Nephron (organoid): ENCODE measurements at regions not wholly inside any gene's neighbourhood (a gene's known extent, or its start where the extent isn't known, plus 50 kb on each side); places are given as distances from the start of the nearest gene placed in this dataset.

Source experiments
- H3K27ac Mint-ChIP-seq, 3 experiments: 2 replicates each; pipeline ENCODE4 v1.8.0; 2020; ENCODE audit warnings: mixed read lengths in 3 of 3, mild to moderate bottlenecking in 2 of 3, moderate library complexity in 1 of 3
- H3K27me3 Mint-ChIP-seq: 2 replicates; pipeline ENCODE4 v1.8.0; 2021; ENCODE audit warnings: low read depth, mild to moderate bottlenecking, moderate library complexity, mixed read lengths
- H3K36me3 Mint-ChIP-seq: 2 replicates; pipeline ENCODE4 v1.8.0; 2020; ENCODE audit warnings: low read depth, mixed read lengths
- H3K4me1 Mint-ChIP-seq: 2 replicates; pipeline ENCODE4 v1.8.0; 2020; ENCODE audit warnings: mixed read lengths
- H3K4me3 Mint-ChIP-seq, 3 experiments: 2 replicates each; pipeline ENCODE4 v1.8.0; 2020; ENCODE audit warnings: mild to moderate bottlenecking in 3 of 3, mixed read lengths in 3 of 3, moderate library complexity in 2 of 3
- H3K9me3 Mint-ChIP-seq: 2 replicates; pipeline ENCODE4 v1.8.0; 2020; ENCODE audit warnings: mixed read lengths
- CTCF ChIP-seq, 3 experiments: fragments of 200-600 bp; sonication (generic); IDR thresholded peaks; one replicate each; pipeline ENCODE4 v1.5.0; 2021; ENCODE audit warnings: antibody characterized with exemption in 3 of 3; ENCODE audit not compliant: unreplicated experiment in 3 of 3

- H3K9me3 Mint-ChIP-seq = no peaks in the 10 kb centered on the region
- no peaks in the 10 kb centered on the region for H3K36me3 Mint-ChIP-seq
- TF ChIP-seq CTCF (IDR thresholded peaks at IDR 0.05; ENCODE audit: unreplicated experiment in 3 of 3) = no peak
- no peaks in the 10 kb centered on the region for H3K4me1 Mint-ChIP-seq
- no peaks in the 10 kb centered on the region for H3K27me3 Mint-ChIP-seq
- no peak overlapping the region for H3K27ac Mint-ChIP-seq
- no peak overlapping the region for H3K4me3 Mint-ChIP-seq
These were observed 54.4 kb upstream of the ANKRD17 start for GRCh38 chr4:73312967-73313366.

GRCh38 chr4:73311428-73311827 lies 52.8 kb upstream of the ANKRD17 start:
- no peaks in the 10 kb centered on the region for H3K4me1 Mint-ChIP-seq
- H3K4me3 Mint-ChIP-seq = no peak overlapping the region
- H3K9me3 Mint-ChIP-seq = no peaks in the 10 kb centered on the region
- H3K27me3 Mint-ChIP-seq = no peaks in the 10 kb centered on the region
- no peak overlapping the region for H3K27ac Mint-ChIP-seq
- TF ChIP-seq CTCF (IDR thresholded peaks at IDR 0.05; ENCODE audit: unreplicated experiment in 3 of 3) = peak; percentile 30 to 54 (median 30)
- H3K36me3 Mint-ChIP-seq = no peaks in the 10 kb centered on the region

GRCh38 chr4:73309211-73309610 lies 50.6 kb upstream of the ANKRD17 start:
- H3K4me1 Mint-ChIP-seq = no peaks in the 10 kb centered on the region
- no peak for TF ChIP-seq CTCF (IDR thresholded peaks at IDR 0.05; ENCODE audit: unreplicated experiment in 3 of 3)

More at GRCh38 chr4:73309211-73309610, 50.6 kb upstream of the ANKRD17 start:
- H3K36me3 Mint-ChIP-seq = no peaks in the 10 kb centered on the region
- H3K27ac Mint-ChIP-seq = no peak overlapping the region
- H3K9me3 Mint-ChIP-seq = no peaks in the 10 kb centered on the region
- no peak overlapping the region for H3K4me3 Mint-ChIP-seq
- H3K27me3 Mint-ChIP-seq = no peaks in the 10 kb centered on the region
